Panc1 (cell line): ENCODE measurements at regions not wholly inside any gene's neighbourhood (a gene's known extent, or its start where the extent isn't known, plus 50 kb on each side); places are given as distances from the start of the nearest gene placed in this dataset.

Experiments
- ATAC-seq: fragments of 200-7000 bp; cut with Tn5 transposase; 2 replicates; pipeline ENCODE4 v1.9.1; 2020; ENCODE audit warnings: mild to moderate bottlenecking, moderate library complexity
- BruUV-seq: library from RNA; stranded (reverse); fragments of 400-500 nt; replicated peaks from 2 replicates; lab custom pipeline; 2021; lab: Mats Ljungman, UMichigan
- CTCF ChIA-PET: fragments of 300-600 bp; sonication (Branson Sonifier 250); formaldehyde crosslinking; loops from one replicate; lab custom pipeline; 2022; ENCODE audit warnings: antibody characterized with exemption; lab: Charles Lee
- POLR2A ChIA-PET: fragments of 300-600 bp; sonication (Branson Sonifier 250); formaldehyde crosslinking; loops from one replicate; lab custom pipeline; 2022; ENCODE audit warnings: antibody characterized with exemption; lab: Charles Lee
- DNase-seq: peaks from one replicate; pipeline ENCODE4 v3.0.0-alpha.2; 2010; ENCODE audit warnings: low read depth, low spot score
- H3K27ac ChIP-seq: 2 replicates; pipeline ENCODE4 v1.5.1; 2011; ENCODE audit warnings: mild to moderate bottlenecking, low read length, inconsistent platforms
- H3K27me3 ChIP-seq: fragments of 200-500 bp; sonication (Bioruptor generic); 2 replicates; pipeline ENCODE4 v1.6.0; 2014; ENCODE audit warnings: low read length, inconsistent platforms; ENCODE audit not compliant: control insufficient read depth, insufficient read depth
- H3K36me3 ChIP-seq: fragments of 200-500 bp; sonication (Bioruptor generic); 2 replicates; pipeline ENCODE4 v1.5.1; 2014; ENCODE audit warnings: inconsistent platforms, mild to moderate bottlenecking, low read length, moderate library complexity; ENCODE audit not compliant: control insufficient read depth, insufficient read depth
- H3K4me1 ChIP-seq: 2 replicates; pipeline ENCODE4 v1.5.1; 2011; ENCODE audit warnings: inconsistent platforms, mild to moderate bottlenecking, low read length, moderate library complexity; ENCODE audit not compliant: control insufficient read depth, insufficient read depth
- H3K4me3 ChIP-seq, 2 experiments: 2 replicates each; pipeline ENCODE4 v1.5.1; 2011 to 2012; ENCODE audit warnings: low read depth in 2 of 2, low read length in 2 of 2, mild to moderate bottlenecking in 2 of 2, inconsistent platforms in 1 of 2, moderate library complexity in 1 of 2
- H3K9me3 ChIP-seq: fragments of 200-500 bp; sonication (Bioruptor generic); 2 replicates; pipeline ENCODE4 v1.5.1; 2014; ENCODE audit warnings: low read depth, mild to moderate bottlenecking, inconsistent platforms, low read length, moderate library complexity; ENCODE audit not compliant: control insufficient read depth, insufficient read depth
- CTCF ChIP-seq: fragments of 450-650 bp; IDR thresholded peaks from 2 replicates; pipeline ENCODE4 v1.5.1; 2017; ENCODE audit warnings: mild to moderate bottlenecking
- POLR2AphosphoS5 ChIP-seq: IDR thresholded peaks from 2 replicates; pipeline ENCODE4 v1.6.1; 2012; ENCODE audit warnings: mild to moderate bottlenecking, low read depth, low read length, moderate library complexity
- REST ChIP-seq, 2 experiments: IDR thresholded peaks; 2 replicates each; pipeline ENCODE4 v1.6.1; 2011 to 2012; ENCODE audit warnings: low read depth in 2 of 2, control low read depth in 1 of 2, low read length in 1 of 2, mild to moderate bottlenecking in 1 of 2, moderate library complexity in 1 of 2; ENCODE audit not compliant: insufficient read depth in 1 of 2
- SIN3A ChIP-seq: IDR thresholded peaks from 2 replicates; pipeline ENCODE4 v1.6.1; 2012; ENCODE audit warnings: low read depth, mild to moderate bottlenecking, low read length, moderate library complexity, borderline replicate concordance; ENCODE audit not compliant: insufficient read depth
- TCF7L2 ChIP-seq: IDR thresholded peaks from 2 replicates; pipeline ENCODE4 v1.6.1; 2011; ENCODE audit warnings: mild to moderate bottlenecking, low read depth, low read length, inconsistent platforms
- in situ Hi-C: cut with HindIII; loops from 2 replicates; pipeline ENCODE4 v1.10.0; 2016; ENCODE audit warnings: low sequenced_read_pairs, low pct_unique_long_range_greater_than_20kb
- intact Hi-C: fragments of 100-400 bp; cut with micrococcal nuclease; formaldehyde crosslinking; loops from one replicate; pipeline ENCODE4 v1.10.0; 2022; ENCODE audit not compliant: unreplicated experiment

GRCh38 chr4:155497306-155497705 lies 120.5 kb upstream of the MAP9 start:
- no TSS peak for BruUV-seq
- H3K9me3 ChIP-seq = no peaks in the 10 kb centered on the region
- in situ Hi-C loops = no loop called here
- no peaks in the 10 kb centered on the region for H3K36me3 ChIP-seq
- intact Hi-C loops = no loop called here
- ATAC-seq (no peak), DNase-seq (no peak)
- ChIA-PET CTCF (no interaction called here), POLR2A (no interaction called here)
- H3K4me3 ChIP-seq = no peak overlapping the region
- H3K27ac ChIP-seq = no peak overlapping the region
- no peaks in the 10 kb centered on the region for H3K27me3 ChIP-seq
- no peaks in the 10 kb centered on the region for H3K4me1 ChIP-seq
- TF ChIP-seq POLR2AphosphoS5 = no peak
- TF ChIP-seq REST (IDR thresholded peaks at IDR 0.05; ENCODE audit: insufficient read depth in 1 of 2, low read depth in 2 of 2, low read length in 1 of 2) = no peak
- no peak for TF ChIP-seq SIN3A
- no peak for TF ChIP-seq CTCF
- no peak for TF ChIP-seq TCF7L2

- BruUV-seq = no TSS peak
- ATAC-seq (no peak), DNase-seq (no peak)
- ChIA-PET POLR2A (no interaction called here), CTCF (no interaction called here)
- no peaks in the 10 kb centered on the region for H3K36me3 ChIP-seq
- no peaks in the 10 kb centered on the region for H3K27me3 ChIP-seq
- in situ Hi-C loops (no loop called here), intact Hi-C loops (no loop called here)
- H3K27ac ChIP-seq = no peak overlapping the region
- TF ChIP-seq SIN3A (no peak), POLR2AphosphoS5 (no peak), CTCF (no peak)
- H3K4me1 ChIP-seq = no peaks in the 10 kb centered on the region
- no peaks in the 10 kb centered on the region for H3K9me3 ChIP-seq
- no peak overlapping the region for H3K4me3 ChIP-seq
These were observed 119.5 kb upstream of the MAP9 start for GRCh38 chr4:155496294-155496626.
